GM12878 (cell line): ENCODE measurements at regions not wholly inside any gene's neighbourhood (a gene's known extent, or its start where the extent isn't known, plus 50 kb on each side); places are given as distances from the start of the nearest gene placed in this dataset.
A peak's percentile ranks its signal among the peaks of the same experiment; 100 is the strongest.

ENCODE experiments used
- ATF7 ChIP-seq: fragments of 450-650 bp; IDR thresholded peaks from 2 replicates; pipeline ENCODE4 v1.6.1; 2016; ENCODE audit warnings: low read depth, mild to moderate bottlenecking
- BCLAF1 ChIP-seq: fragments of 450-650 bp; IDR thresholded peaks from 2 replicates; pipeline ENCODE4 v1.6.1; 2017; ENCODE audit warnings: antibody characterized with exemption, mild to moderate bottlenecking, moderate library complexity
- BRCA1 ChIP-seq: IDR thresholded peaks from 2 replicates; pipeline ENCODE4 v1.6.1; 2011; ENCODE audit warnings: low read depth, low read length, improper control_type of control experiment
- CBFB ChIP-seq: IDR thresholded peaks from 2 replicates; pipeline ENCODE4 v1.6.1; 2016; ENCODE audit warnings: antibody characterized with exemption, low read depth
- CBX5 ChIP-seq: sonication (generic); IDR thresholded peaks from 2 replicates; pipeline ENCODE4 v1.6.1; 2016; ENCODE audit warnings: low read depth, moderate library complexity, mild to moderate bottlenecking, inconsistent platforms
- CHD1 ChIP-seq: IDR thresholded peaks from 2 replicates; pipeline ENCODE4 v1.6.1; 2012; ENCODE audit warnings: low read depth, low read length, improper control_type of control experiment
- CHD4 ChIP-seq: fragments of 200-600 bp; sonication (generic); IDR thresholded peaks from 2 replicates; pipeline ENCODE4 v1.6.1; 2016; ENCODE audit warnings: mild to moderate bottlenecking
- CREM ChIP-seq: IDR thresholded peaks from 2 replicates; pipeline ENCODE4 v1.6.1; 2014; ENCODE audit warnings: antibody characterized with exemption, low read depth
- ESRRA ChIP-seq: IDR thresholded peaks from 2 replicates; pipeline ENCODE4 v1.6.1; 2012; ENCODE audit warnings: mild to moderate bottlenecking, low read length, improper control_type of control experiment
- EZH2 ChIP-seq: IDR thresholded peaks from 2 replicates; pipeline ENCODE4 v1.6.1; 2012; ENCODE audit warnings: low read depth, mild to moderate bottlenecking, control low read depth, inconsistent platforms, low read length, borderline replicate concordance; ENCODE audit not compliant: control insufficient read depth
- FOXM1 ChIP-seq: IDR thresholded peaks from 2 replicates; pipeline ENCODE4 v1.6.1; 2012; ENCODE audit warnings: low read depth, mild to moderate bottlenecking, inconsistent platforms, low read length, moderate library complexity
- IKZF1 ChIP-seq: fragments of 450-650 bp; conservative IDR thresholded peaks from 2 replicates; pipeline ENCODE4 v1.6.1; 2017; ENCODE audit warnings: antibody characterized with exemption, mild to moderate bottlenecking
- IRF5 ChIP-seq: fragments of 450-650 bp; IDR thresholded peaks from 2 replicates; pipeline ENCODE4 v1.6.1; 2017; ENCODE audit warnings: borderline replicate concordance
- JUNB ChIP-seq: IDR thresholded peaks from 2 replicates; pipeline ENCODE4 v1.6.1; 2016; ENCODE audit warnings: antibody characterized with exemption, mild to moderate bottlenecking
- MEF2A ChIP-seq: IDR thresholded peaks from 2 replicates; pipeline ENCODE4 v1.6.1; 2011; ENCODE audit warnings: low read depth, mild to moderate bottlenecking, low read length, moderate library complexity; ENCODE audit not compliant: insufficient read depth
- NFXL1 ChIP-seq: fragments of 450-650 bp; IDR thresholded peaks from 2 replicates; pipeline ENCODE4 v1.6.1; 2017; ENCODE audit warnings: antibody characterized with exemption, mild to moderate bottlenecking, borderline replicate concordance
- POLR2AphosphoS2 ChIP-seq: IDR thresholded peaks from 2 replicates; pipeline ENCODE4 v1.6.1; 2011; ENCODE audit warnings: low read depth, mild to moderate bottlenecking, low read length, improper control_type of control experiment, moderate library complexity
- SMAD5 ChIP-seq: IDR thresholded peaks from 2 replicates; pipeline ENCODE4 v1.6.1; 2016; ENCODE audit warnings: antibody characterized with exemption, low read depth
- SRF ChIP-seq, 2 experiments: IDR thresholded peaks; 2 replicates each; pipeline ENCODE4 v1.6.1; 2011; ENCODE audit warnings: low read depth in 2 of 2, low read length in 2 of 2, mild to moderate bottlenecking in 1 of 2, moderate library complexity in 1 of 2
- SUPT20H ChIP-seq: IDR thresholded peaks from 2 replicates; pipeline ENCODE4 v1.6.1; 2011; ENCODE audit warnings: low read depth, mild to moderate bottlenecking, low read length, moderate library complexity, borderline replicate concordance; ENCODE audit not compliant: control insufficient read depth
- TAF1 ChIP-seq: IDR thresholded peaks from 2 replicates; pipeline ENCODE4 v1.6.1; 2011; ENCODE audit warnings: mild to moderate bottlenecking, low read depth, low read length, borderline replicate concordance
- USF1 ChIP-seq: IDR thresholded peaks from 2 replicates; pipeline ENCODE4 v1.6.1; 2011; ENCODE audit warnings: borderline replicate concordance, low read depth, mild to moderate bottlenecking, moderate library complexity, mixed read lengths, low read length; ENCODE audit not compliant: insufficient read depth; ENCODE audit errors: extremely low read length
- USF2 ChIP-seq: IDR thresholded peaks from 2 replicates; pipeline ENCODE4 v1.6.1; 2011; ENCODE audit warnings: low read depth, low read length, improper control_type of control experiment, borderline replicate concordance
- ZBTB33 ChIP-seq: fragments of 450-650 bp; IDR thresholded peaks from 2 replicates; pipeline ENCODE4 v1.6.1; 2017; ENCODE audit warnings: mild to moderate bottlenecking

GRCh38 chr7:155206318-155207020, 91.2 kb upstream of the INSIG1 start (continued):
- TF ChIP-seq ZBTB33 (no peak), ATF7 (peak; percentile 99), FOXM1 (no peak), JUNB (peak; percentile 64), SUPT20H (no peak), IRF5 (no peak), SMAD5 (no peak), POLR2AphosphoS2 (no peak), CREM (peak; percentile 94), NFXL1 (no peak), MEF2A (no peak), USF1 (peak; percentile 54), CBX5 (no peak), CHD4 (no peak), BRCA1 (no peak), BCLAF1 (no peak), EZH2 (no peak), TAF1 (no peak; the same call in 1 of the 2 replicates), USF2 (peak; percentile 34), CHD1 (no peak), ESRRA (no peak), SRF (IDR thresholded peaks at IDR 0.05; ENCODE audit: low read depth in 2 of 2, low read length in 2 of 2) (no peak), CBFB (no peak), IKZF1 (peak; percentile 67)
